ENCODE measurements at regions not wholly inside any gene's neighbourhood (a gene's known extent, or its start where the extent isn't known, plus 50 kb on each side); places are given as distances from the start of the nearest gene placed in this dataset.
A peak's percentile ranks its signal among the peaks of the same experiment; 100 is the strongest.
"Not testable (repeated sequence)": the region's sequence is repeated elsewhere in the genome, so short reads cannot be mapped to it uniquely, and the experiment has no call there.

DNA sequence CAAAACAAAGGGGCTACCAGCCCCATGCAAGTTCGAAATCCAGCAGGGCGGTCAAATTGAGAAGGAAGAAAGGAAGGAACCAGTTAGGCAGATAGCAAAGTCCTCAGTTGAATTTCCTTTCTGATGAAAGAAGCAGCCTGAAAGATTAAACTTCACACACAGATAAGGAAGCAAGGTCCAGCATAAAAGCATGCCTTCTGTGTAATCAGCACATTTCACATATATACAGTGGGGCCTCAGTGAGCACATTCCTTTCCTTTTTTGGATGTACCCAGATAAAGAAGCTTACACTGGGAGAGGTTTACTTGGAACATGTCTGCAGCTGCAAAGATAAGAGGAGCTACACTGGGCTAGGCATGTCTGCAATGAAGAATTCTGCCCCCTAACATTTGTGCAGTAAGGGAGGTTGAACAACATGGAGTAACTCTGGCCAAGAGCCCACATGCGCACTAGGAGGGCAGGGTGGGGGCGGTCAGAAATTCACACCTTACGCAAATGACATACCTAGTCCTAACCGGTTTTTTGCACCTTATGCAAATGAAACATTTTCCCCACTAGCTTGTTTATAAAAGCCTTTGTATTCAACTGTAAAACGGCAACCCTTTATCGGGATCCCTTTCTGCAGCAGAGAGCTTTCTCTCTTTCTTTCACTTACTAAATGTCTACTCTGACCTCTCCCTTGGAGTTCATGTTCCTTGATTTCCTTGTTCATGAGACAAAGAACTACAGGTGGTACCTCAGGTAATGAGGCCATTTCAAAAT, 149.7 kb upstream of the FBXL17 start:
- no peak for DNase-seq (ENCODE audit: low spot score)

DNA sequence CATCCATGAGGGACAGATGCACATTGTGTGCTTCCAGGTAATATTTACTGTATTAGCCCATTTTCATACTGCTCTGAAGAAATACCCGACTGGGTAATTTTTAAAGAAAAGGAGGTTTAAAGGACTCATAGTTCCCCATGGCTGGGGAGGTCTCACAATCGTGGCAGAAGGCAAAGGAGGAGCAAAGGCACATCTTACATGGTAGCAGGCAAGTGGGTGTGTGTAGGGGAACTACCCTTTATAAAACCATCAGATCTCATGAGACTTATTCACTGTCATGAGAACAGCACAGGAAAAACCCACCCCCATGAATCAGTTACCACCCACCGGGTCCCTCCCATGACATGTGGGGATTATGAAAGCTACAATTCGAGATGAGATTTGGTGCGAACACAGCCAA, 148.8 kb upstream of the FBXL17 start:
- no peak for DNase-seq (ENCODE audit: low spot score)

GRCh38 chr5:108529381-108529780, 147.5 kb upstream of the FBXL17 start:
- DNase-seq (ENCODE audit: low spot score) = no peak

DNA sequence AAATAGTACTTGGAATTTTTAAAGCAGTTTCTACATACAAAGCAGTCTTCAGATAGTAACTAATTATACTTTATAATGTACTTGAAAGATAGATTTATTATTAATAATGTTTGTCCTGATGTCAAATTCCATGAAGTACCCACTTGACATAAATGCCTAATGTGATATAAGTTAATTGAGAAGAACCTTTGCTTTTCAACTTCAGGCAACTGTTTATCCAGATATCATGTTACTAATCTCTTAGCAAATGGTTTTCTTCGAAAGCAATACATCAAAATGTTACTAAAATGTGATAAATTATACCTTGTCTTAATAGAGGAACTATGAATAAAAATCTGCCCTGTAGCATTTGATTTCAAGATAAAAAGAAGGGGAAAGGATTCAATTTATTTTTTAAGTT, 146.8 kb upstream of the FBXL17 start:
- DNase-seq (ENCODE audit: low spot score) = no peak

DNA sequence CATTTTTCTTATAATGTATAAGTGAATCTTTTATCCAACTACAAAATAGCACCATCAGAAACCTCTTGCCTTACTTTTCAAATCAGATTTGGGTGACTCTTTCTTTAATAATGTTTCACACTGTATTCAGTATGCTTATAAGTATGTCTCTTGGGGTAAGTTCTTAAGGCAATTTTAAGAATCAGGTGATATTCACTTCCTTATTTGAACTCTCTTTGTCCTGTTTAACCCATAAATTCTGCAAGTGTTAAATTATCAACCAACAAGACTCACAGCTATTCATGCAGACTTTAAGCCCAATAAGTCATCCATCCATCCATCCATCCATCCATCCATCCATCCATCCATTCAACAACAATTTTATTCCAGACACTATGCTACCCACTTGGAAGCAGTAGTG, 142.7 kb upstream of the FBXL17 start:
- DNase-seq (ENCODE audit: low spot score) = no peak

- no peak for DNase-seq (ENCODE audit: low spot score)
These were observed 141.5 kb upstream of the FBXL17 start for GRCh38 chr5:108523360-108523759.

DNA sequence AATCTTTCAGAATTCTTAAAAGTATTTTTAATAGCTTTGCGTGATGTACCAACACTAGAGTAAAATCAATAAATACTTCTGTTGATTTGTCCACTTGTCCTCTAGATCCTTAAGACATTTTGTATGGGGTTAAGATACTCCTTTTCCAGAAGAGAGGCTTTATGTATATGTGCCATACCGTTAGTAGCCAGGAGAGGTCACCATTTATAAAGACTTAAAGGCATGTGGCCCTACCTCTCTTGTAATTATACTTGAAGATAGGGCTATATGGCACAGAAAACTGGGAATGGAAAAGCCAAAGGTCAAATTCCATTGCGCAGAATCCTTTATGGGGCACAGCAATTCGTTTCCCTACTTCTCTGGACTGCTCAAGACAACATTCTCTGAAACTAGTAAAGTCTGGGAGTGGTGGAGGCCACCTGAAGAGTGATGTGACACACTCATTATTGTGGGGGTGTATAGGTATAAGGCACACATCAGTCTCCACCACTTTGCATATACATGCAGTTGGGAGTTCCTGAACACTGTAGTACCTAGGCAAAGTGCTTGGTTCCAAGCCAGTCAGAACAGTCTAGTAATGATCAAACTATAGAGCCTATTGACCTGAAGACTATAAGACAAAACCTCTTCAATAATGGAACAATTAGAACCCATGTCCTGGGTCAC, 140.1 kb upstream of the FBXL17 start:
- peak; percentile 65 for DNase-seq (ENCODE audit: low spot score)

GRCh38 chr5:108521011-108521700, 139.3 kb upstream of the FBXL17 start:
- no peak for DNase-seq (ENCODE audit: low spot score)

DNA sequence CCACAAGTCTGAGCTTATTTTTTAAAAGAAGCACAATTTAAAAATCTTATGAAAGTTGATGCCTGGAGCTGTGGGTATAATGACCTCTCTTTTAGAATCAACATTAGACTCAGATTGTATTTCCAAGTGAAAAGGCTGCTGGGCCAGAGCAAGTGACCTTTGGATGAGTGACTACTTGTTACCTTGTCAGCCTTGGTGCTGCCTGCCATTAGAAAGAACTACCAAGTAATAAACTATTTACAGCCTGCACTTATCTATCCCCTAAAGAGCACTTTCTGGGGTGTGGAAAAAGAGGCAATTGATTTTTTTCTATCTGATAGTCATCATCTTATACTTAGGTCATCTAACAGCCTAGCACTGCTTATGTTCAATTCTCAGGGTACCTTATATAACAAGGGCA, 134.9 kb upstream of the FBXL17 start:
- DNase-seq (ENCODE audit: low spot score) = no peak

- DNase-seq (ENCODE audit: low spot score) = no peak
These were observed 133.7 kb upstream of the FBXL17 start for GRCh38 chr5:108515517-108516105.

GRCh38 chr5:108508979-108509378, 127.1 kb upstream of the FBXL17 start:
- DNase-seq (ENCODE audit: low spot score) = no peak

DNA sequence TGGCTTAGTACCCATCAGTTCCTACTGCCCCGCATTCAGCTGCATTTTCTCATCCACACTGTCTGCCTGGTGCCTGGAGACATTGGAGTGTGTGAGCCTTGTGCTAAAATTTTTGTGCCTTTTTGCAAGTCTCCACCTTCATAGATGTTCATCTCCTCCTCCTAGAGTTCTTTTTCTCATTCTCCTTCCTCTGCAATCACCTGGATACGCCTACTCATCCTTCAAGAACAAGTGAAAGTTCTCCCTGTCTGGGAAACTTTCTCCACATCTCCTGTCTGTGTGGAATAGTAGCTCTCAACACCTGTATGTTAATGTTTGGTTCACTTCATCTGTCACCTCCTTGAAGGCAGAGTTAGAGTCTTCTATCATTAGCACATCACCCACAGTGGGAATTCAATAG, 125.7 kb upstream of the FBXL17 start:
- no peak for DNase-seq (ENCODE audit: low spot score)

GRCh38 chr5:108505608-108506007, 123.7 kb upstream of the FBXL17 start:
- no peak for DNase-seq (ENCODE audit: low spot score)

DNA sequence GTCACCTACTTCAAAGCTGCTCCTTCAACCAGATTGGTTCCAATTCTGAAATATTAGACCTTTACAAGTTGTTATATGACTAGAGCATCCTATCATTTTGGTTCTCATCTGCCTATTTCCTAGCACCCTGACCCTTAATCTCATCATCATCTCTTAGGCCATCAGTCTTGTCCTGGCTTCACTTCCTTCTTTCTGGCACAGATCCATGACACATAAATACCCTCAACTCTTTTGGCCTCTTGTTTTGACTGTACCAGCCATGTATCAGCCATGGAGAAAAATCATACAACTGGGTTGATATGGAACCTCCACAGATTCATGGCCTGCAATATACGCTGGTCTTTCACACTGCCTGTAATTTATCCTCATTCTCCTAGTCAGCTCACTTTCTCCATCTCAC, 123.1 kb upstream of the FBXL17 start:
- DNase-seq (ENCODE audit: low spot score) = no peak

DNA sequence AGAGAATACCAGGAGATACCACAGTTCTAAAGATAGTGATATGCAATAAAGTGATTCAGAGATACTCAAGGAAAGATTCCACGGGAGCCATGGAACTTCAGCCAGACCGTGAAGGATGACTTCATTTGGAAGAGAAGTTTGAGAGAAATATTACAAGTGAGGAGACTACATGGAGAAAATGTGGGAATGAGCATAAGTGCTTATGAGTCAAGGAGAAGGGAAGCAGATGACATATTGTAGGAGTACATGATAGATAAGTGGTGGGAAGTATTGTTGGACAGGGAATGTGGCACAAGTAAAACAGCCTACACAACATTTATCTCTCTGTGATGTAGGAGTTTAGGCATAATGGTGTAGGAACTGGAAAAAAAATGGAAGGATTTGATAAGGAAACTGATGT, 122.1 kb upstream of the FBXL17 start:
- DNase-seq (ENCODE audit: low spot score) = no peak

- not testable (repeated sequence) for DNase-seq (ENCODE audit: low spot score)
These were observed 113.7 kb upstream of the FBXL17 start for GRCh38 chr5:108495615-108496014.

GRCh38 chr5:108487951-108488350, 106.1 kb upstream of the FBXL17 start:
- DNase-seq (ENCODE audit: low spot score) = no peak

DNA sequence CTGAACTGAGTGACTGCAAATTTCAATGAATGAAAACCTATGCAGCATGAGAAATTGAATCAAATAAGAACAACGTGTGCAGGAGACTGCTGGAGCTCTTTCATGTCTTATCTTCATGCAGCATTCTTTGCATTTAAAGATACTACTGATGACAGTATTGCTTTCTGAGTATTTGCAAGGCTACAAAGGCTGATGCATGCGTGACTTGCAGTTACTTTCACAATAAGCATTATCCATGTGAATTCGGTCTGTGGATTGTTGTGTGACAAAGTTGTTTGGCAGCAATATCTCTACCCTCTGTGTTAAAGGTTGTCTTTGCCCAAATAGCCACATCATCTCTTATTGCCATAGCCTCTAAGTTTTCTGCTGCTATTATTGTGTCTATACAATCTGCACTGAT, 102.1 kb upstream of the FBXL17 start:
- no peak for DNase-seq (ENCODE audit: low spot score)

DNA sequence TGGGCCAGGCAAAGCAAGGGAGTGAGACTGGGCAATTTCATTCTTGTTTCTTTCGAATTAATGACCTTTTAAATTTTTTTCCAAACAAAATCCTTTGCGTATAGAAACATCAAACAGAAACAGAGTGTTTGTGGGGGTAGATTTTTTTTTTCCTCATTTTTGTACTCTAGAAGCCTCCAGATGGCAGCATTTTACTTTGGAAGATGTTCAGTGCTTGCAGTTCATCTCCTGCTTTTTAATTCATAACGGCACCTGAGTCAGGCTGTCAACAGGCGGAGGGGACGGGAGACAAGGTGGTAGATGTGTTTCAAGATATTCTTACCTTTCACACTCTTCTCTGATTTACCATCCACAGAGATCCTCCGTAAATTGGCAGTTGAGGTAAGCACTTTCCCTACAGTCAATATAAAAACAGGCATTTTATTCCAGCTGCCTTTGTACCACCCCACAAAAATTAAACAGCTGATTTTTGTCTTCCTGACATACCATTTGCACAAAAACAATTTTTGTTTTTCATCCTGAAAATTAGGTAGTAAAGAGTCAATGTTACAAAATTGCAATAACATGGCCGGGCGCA, 99.5 kb upstream of the FBXL17 start:
- peak; percentile 44 for DNase-seq (ENCODE audit: low spot score)

DNA sequence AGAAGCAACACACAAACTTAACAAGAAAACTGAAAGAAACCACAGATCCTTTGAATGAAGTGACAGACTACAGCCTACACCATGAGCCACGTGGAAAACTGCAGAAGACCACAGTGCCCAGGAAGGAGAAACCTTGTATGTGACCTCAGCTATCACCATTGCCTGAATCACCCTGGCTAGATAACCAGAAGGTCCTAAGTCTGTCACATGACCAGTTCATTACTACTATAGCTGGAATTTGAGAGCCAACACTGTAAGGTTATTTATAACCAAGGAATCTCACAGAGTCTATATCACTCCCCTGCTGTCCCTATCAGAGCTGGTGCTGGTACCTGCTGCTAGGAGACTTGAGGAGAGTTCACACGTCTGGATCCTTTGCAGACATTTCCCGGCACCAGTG, 90.3 kb upstream of the FBXL17 start:
- DNase-seq (ENCODE audit: low spot score) = no peak

DNA sequence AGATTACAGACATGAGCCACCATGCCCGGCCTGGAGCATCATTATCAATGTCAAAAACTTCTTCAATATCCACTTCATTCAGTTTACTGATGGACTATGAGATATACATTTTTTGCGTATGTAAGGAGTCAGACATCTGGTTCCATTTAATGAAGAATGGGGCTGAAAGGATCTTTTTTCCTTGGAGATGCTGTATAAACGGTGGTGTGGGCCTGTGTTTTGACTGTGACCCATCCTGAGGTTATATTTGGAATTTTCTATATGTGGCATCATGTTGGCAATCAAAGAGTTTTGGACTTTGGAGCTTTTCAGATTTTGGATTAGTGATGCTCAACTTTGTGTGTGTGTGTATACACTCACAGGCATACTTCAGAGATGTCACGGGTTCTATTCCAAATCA, 85.7 kb upstream of the FBXL17 start:
- DNase-seq (ENCODE audit: low spot score) = no peak

- no peak for DNase-seq (ENCODE audit: low spot score)
These were observed 79.9 kb upstream of the FBXL17 start for GRCh38 chr5:108461628-108462367.

Data from LoVo (cell line).